ENCODE measurements at regions not wholly inside any gene's neighbourhood (a gene's known extent, or its start where the extent isn't known, plus 50 kb on each side); places are given as distances from the start of the nearest gene placed in this dataset.

DNA sequence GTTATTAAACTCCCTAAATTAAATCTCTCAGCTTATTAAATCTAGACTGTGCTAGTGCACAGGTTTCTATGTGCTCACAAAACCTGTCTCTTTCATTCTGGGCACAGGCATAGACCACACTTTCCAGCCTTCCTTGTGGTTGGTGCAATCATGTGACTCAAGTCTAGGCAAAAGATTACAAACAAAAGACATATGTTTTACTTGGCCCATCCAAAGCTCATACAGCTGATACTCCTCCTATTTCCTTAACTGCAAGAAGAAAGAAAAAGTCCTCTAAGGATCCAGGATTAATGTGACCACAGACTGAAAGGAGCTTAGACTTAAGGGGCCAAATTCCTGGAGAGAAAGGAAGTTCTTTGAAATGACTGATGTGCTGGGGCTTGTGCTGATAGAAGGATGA, 731.3 kb upstream of the RAB6C start:
- no peak for TF ChIP-seq SAFB (IDR thresholded peaks at IDR 0.05; ENCODE audit: borderline replicate concordance, low read depth, low read length)
- TF ChIP-seq, protein P1, sequence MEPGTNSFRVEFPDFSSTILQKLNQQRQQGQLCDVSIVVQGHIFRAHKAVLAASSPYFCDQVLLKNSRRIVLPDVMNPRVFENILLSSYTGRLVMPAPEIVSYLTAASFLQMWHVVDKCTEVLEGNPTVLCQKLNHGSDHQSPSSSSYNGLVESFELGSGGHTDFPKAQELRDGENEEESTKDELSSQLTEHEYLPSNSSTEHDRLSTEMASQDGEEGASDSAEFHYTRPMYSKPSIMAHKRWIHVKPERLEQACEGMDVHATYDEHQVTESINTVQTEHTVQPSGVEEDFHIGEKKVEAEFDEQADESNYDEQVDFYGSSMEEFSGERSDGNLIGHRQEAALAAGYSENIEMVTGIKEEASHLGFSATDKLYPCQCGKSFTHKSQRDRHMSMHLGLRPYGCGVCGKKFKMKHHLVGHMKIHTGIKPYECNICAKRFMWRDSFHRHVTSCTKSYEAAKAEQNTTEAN (CRISPR knock-in tag; IDR thresholded peaks at IDR 0.05): no peak
- TF ChIP-seq, protein P2, sequence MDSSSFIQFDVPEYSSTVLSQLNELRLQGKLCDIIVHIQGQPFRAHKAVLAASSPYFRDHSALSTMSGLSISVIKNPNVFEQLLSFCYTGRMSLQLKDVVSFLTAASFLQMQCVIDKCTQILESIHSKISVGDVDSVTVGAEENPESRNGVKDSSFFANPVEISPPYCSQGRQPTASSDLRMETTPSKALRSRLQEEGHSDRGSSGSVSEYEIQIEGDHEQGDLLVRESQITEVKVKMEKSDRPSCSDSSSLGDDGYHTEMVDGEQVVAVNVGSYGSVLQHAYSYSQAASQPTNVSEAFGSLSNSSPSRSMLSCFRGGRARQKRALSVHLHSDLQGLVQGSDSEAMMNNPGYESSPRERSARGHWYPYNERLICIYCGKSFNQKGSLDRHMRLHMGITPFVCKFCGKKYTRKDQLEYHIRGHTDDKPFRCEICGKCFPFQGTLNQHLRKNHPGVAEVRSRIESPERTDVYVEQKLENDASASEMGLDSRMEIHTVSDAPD (CRISPR knock-in tag; IDR thresholded peaks at IDR 0.05): no peak
- TF ChIP-seq TAF9B (IDR thresholded peaks at IDR 0.05; ENCODE audit: partially characterized antibody): no peak
- no peak for TF ChIP-seq POLR2A (conservative IDR thresholded peaks at IDR 0.05)
- TF ChIP-seq, protein P3, sequence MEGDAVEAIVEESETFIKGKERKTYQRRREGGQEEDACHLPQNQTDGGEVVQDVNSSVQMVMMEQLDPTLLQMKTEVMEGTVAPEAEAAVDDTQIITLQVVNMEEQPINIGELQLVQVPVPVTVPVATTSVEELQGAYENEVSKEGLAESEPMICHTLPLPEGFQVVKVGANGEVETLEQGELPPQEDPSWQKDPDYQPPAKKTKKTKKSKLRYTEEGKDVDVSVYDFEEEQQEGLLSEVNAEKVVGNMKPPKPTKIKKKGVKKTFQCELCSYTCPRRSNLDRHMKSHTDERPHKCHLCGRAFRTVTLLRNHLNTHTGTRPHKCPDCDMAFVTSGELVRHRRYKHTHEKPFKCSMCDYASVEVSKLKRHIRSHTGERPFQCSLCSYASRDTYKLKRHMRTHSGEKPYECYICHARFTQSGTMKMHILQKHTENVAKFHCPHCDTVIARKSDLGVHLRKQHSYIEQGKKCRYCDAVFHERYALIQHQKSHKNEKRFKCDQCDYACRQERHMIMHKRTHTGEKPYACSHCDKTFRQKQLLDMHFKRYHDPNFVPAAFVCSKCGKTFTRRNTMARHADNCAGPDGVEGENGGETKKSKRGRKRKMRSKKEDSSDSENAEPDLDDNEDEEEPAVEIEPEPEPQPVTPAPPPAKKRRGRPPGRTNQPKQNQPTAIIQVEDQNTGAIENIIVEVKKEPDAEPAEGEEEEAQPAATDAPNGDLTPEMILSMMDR (IDR thresholded peaks at IDR 0.05 in 2 of 3, conservative IDR thresholded peaks at IDR 0.05 in 1 of 3; ENCODE audit: insufficient read depth in 2 of 3, low read depth in 1 of 3, low read length in 3 of 3): no peak
- TF ChIP-seq POLR2AphosphoS5 (IDR thresholded peaks at IDR 0.05; ENCODE audit: control insufficient read depth, insufficient read depth, low read depth, low read length): no peak
- no peak for TF ChIP-seq ZBTB1 (CRISPR knock-in tag; IDR thresholded peaks at IDR 0.05; ENCODE audit: borderline replicate concordance, low read depth)
